Sigmoid colon (tissue), 4 donors: ENCODE measurements at regions not wholly inside any gene's neighbourhood (a gene's known extent, or its start where the extent isn't known, plus 50 kb on each side); places are given as distances from the start of the nearest gene placed in this dataset.

Experiments
- CTCF ChIP-seq, 4 experiments: fragments of 450-650 bp in 3 of 4; fragments of 200-600 bp in 1 of 4; IDR thresholded peaks; one replicate each; pipeline ENCODE4 v1.5.1; 2016 to 2019; ENCODE audit warnings: antibody characterized with exemption in 4 of 4, mild to moderate bottlenecking in 3 of 4, moderate library complexity in 2 of 4
- EP300 ChIP-seq, 4 donors: sonication (generic); formaldehyde crosslinking; IDR thresholded peaks; one replicate each; pipeline ENCODE4 v1.6.1; 2017; ENCODE audit warnings: antibody characterized with exemption in 4 of 4
- POLR2A ChIP-seq, 2 donors: fragments of 450-650 bp; IDR thresholded peaks; one replicate each; pipeline ENCODE4 v1.6.1; 2016; ENCODE audit warnings: antibody characterized with exemption in 2 of 2, mild to moderate bottlenecking in 2 of 2, moderate library complexity in 2 of 2
- POLR2AphosphoS5 ChIP-seq, 4 donors: sonication (generic); formaldehyde crosslinking; IDR thresholded peaks; one replicate each; pipeline ENCODE4 v1.6.1; 2017; ENCODE audit warnings: antibody characterized with exemption in 4 of 4

- TF ChIP-seq POLR2A (IDR thresholded peaks at IDR 0.05) (no peak), EP300 (IDR thresholded peaks at IDR 0.05) (no peak), CTCF (IDR thresholded peaks at IDR 0.05) (peak in 3 of 4 experiments; percentile 49 to 55 (median 53)), POLR2AphosphoS5 (IDR thresholded peaks at IDR 0.05) (peak in 1 of 4 donors; percentile 41)
These were observed 82.7 kb downstream of the PLCE1 start for GRCh38 chr10:94076325-94076841.
